ENCODE measurements at regions not wholly inside any gene's neighbourhood (a gene's known extent, or its start where the extent isn't known, plus 50 kb on each side); places are given as distances from the start of the nearest gene placed in this dataset.
A peak's percentile ranks its signal among the peaks of the same experiment; 100 is the strongest.

DNA sequence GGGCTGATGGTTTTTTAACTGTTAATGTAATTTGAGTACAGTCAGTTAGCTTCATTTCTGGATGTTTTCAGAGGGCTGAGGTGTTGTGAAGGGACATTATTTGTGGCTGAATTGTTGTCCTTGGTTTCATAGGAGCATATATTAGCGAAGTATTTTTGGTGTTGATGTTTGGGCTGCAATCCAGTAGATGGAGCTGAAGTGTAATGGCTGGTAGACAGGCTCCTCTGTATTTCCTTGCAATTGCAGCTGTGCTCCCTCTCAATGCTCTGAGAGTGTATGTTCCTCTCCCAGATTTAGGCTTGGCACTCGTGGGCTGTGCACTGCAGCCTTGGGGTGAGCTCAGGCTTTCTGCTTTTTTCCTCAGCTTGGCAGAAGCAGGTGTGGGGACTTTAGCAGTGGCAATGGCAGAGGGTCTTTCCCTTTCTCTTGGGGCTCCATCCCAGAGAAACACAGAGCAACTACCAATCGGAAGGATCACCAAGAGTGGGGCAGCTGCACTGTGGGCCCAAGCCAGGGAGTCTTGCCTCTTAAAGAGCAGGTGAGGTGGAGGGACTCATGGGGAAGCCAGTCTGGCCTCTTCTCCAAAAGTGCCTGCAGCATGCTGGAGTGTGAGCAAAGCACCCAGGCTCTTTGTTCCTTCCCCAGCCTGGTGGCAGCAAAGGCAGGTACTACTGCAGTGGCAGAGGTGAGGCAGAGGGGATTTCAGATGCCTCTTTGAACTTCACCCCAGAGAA, 544.4 kb downstream of the SH2D4B start:
- TF ChIP-seq, protein P1, sequence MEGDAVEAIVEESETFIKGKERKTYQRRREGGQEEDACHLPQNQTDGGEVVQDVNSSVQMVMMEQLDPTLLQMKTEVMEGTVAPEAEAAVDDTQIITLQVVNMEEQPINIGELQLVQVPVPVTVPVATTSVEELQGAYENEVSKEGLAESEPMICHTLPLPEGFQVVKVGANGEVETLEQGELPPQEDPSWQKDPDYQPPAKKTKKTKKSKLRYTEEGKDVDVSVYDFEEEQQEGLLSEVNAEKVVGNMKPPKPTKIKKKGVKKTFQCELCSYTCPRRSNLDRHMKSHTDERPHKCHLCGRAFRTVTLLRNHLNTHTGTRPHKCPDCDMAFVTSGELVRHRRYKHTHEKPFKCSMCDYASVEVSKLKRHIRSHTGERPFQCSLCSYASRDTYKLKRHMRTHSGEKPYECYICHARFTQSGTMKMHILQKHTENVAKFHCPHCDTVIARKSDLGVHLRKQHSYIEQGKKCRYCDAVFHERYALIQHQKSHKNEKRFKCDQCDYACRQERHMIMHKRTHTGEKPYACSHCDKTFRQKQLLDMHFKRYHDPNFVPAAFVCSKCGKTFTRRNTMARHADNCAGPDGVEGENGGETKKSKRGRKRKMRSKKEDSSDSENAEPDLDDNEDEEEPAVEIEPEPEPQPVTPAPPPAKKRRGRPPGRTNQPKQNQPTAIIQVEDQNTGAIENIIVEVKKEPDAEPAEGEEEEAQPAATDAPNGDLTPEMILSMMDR (IDR thresholded peaks at IDR 0.05; ENCODE audit: unreplicated experiment): peak; percentile 29
- no peaks in the 10 kb centered on the region for H3K36me3 Mint-ChIP-seq (ENCODE audit: insufficient read depth, unreplicated experiment)
- intact Hi-C loops (cut with micrococcal nuclease; ENCODE audit: unreplicated experiment): loop anchor here (1.0 kb wide), 1 partner anchor 738 kb away; no protein-coding TSS in a partner anchor
- H3K27me3 Mint-ChIP-seq (ENCODE audit: unreplicated experiment): no peaks in the 10 kb centered on the region
- no peak overlapping the region for H3K4me3 Mint-ChIP-seq (ENCODE audit: low read depth, unreplicated experiment)
- H3K9me3 Mint-ChIP-seq (ENCODE audit: low read depth, unreplicated experiment): peaks cover 9% of the 10 kb centered on the region
- BruUV-seq (replicated peaks): no TSS peak
- H3K4me1 Mint-ChIP-seq (ENCODE audit: low read depth, unreplicated experiment): peaks cover 22% of the 10 kb centered on the region
- H3K27ac Mint-ChIP-seq (ENCODE audit: unreplicated experiment): no peak overlapping the region
- CTCF ChIA-PET: interaction anchor here (1.7 kb wide), 1 partner anchor 98 kb away, joined by 7 read pairs; no protein-coding TSS in a partner anchor
- DNase-seq: no peak

DNA sequence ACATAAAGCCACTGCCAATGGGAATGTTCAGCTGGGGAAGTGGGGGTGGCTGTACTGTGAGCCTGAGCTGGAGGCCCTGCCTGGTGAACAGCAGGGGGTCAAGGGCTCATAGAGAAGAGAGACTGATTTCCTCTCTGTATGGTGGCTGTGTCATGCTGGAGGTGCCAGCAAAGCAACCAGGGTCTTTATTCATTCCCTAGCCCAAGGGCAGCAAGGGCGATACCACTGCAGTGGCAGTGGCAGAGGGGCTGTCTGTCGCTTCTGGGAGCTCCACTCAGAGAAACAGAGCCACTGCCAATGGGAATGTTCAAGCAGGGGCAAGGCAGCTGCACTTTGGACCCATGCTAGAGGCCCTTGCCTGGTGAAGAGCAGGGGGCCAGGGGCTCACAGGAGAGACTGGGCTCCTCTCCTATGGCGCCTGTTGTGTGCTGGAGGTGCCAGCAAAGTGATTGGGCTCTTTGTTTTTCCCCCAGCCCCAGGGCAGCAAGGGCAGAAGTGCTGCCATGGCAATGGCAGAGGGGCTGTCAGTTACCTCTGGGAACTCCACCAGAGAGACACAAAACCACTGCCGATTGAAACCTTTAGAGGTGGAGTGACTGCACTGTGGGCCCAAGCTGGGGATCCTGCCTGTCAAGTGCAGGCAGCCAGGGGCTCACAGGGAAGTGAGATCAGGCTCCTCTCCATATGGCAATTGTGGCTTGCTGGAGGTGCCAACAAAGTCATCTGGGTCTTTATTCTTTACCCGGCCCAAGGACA, 545.1 kb downstream of the SH2D4B start:
- H3K4me3 Mint-ChIP-seq (ENCODE audit: low read depth, unreplicated experiment): no peak overlapping the region
- H3K27ac Mint-ChIP-seq (ENCODE audit: unreplicated experiment): no peak overlapping the region
- peaks cover 9% of the 10 kb centered on the region for H3K9me3 Mint-ChIP-seq (ENCODE audit: low read depth, unreplicated experiment)
- CTCF ChIA-PET: interaction anchor here (1.7 kb wide), 1 partner anchor 97 kb away, joined by 7 read pairs; no protein-coding TSS in a partner anchor
- no peaks in the 10 kb centered on the region for H3K36me3 Mint-ChIP-seq (ENCODE audit: insufficient read depth, unreplicated experiment)
- BruUV-seq (replicated peaks): no TSS peak
- TF ChIP-seq, protein P1 (IDR thresholded peaks at IDR 0.05; ENCODE audit: unreplicated experiment): no peak
- H3K27me3 Mint-ChIP-seq (ENCODE audit: unreplicated experiment): no peaks in the 10 kb centered on the region
- peaks cover 22% of the 10 kb centered on the region for H3K4me1 Mint-ChIP-seq (ENCODE audit: low read depth, unreplicated experiment)
- no peak for DNase-seq
- intact Hi-C loops (cut with micrococcal nuclease; ENCODE audit: unreplicated experiment): loop anchor here (1.0 kb wide), 1 partner anchor 738 kb away; no protein-coding TSS in a partner anchor

DNA sequence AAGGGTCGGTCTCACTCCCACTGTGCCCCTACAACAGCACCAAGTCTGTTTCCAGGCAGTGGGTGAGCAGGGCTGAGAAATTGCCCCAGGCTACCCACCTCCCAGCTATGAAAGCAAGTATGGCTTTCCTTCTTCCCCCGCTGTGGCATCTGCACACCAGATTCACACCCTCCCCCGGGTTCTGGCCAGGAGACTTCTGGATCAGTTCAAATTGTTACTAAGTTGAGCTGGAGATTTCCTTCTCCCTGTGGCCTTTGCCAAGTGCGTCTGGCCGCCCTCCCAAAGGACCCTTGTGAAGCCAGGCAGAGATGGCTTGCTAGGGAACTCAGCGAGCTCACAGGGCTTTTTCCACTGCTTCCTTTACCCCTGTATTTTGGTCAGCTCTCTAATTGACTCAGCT, 555.4 kb downstream of the SH2D4B start:
- H3K36me3 Mint-ChIP-seq (ENCODE audit: insufficient read depth, unreplicated experiment): no peaks in the 10 kb centered on the region
- peaks cover 9% of the 10 kb centered on the region for H3K9me3 Mint-ChIP-seq (ENCODE audit: low read depth, unreplicated experiment)
- DNase-seq: no peak
- H3K27ac Mint-ChIP-seq (ENCODE audit: unreplicated experiment): no peak overlapping the region
- no peak overlapping the region for H3K4me3 Mint-ChIP-seq (ENCODE audit: low read depth, unreplicated experiment)
- no TSS peak for BruUV-seq (replicated peaks)
- CTCF ChIA-PET: interaction anchor here (1.4 kb wide), 1 partner anchor 24 kb away, joined by 4 read pairs; no protein-coding TSS in a partner anchor
- TF ChIP-seq, protein P1 (IDR thresholded peaks at IDR 0.05; ENCODE audit: unreplicated experiment): no peak
- H3K27me3 Mint-ChIP-seq (ENCODE audit: unreplicated experiment): no peaks in the 10 kb centered on the region
- no peaks in the 10 kb centered on the region for H3K4me1 Mint-ChIP-seq (ENCODE audit: low read depth, unreplicated experiment)
- intact Hi-C loops (cut with micrococcal nuclease; ENCODE audit: unreplicated experiment): no loop called here

DNA sequence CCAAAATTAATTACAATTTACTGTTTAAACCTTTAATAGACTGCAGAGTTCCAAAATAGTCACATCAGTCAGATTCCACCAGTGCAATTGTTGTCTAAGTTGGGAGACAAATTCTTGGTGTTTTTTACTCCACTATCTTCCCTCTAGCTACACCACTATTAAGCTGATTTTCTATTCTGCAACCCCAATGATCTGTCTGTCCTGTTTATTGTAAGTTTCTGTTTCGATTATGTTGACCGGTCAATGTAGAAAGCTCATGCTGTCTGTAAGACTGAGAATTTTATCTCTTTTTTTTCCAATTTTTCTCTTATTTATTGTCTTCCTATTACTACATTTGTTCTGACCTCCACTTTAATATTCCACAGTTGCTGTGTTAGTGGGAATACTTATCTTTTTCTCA, 557.5 kb downstream of the SH2D4B start:
- Mint-ChIP-seq H3K4me3 (ENCODE audit: low read depth, unreplicated experiment) (no peak overlapping the region), H3K36me3 (ENCODE audit: insufficient read depth, unreplicated experiment) (no peaks in the 10 kb centered on the region), H3K4me1 (ENCODE audit: low read depth, unreplicated experiment) (no peaks in the 10 kb centered on the region), H3K27me3 (ENCODE audit: unreplicated experiment) (no peaks in the 10 kb centered on the region), H3K9me3 (ENCODE audit: low read depth, unreplicated experiment) (peaks cover 3% of the 10 kb centered on the region), H3K27ac (ENCODE audit: unreplicated experiment) (no peak overlapping the region)
- intact Hi-C loops (cut with micrococcal nuclease; ENCODE audit: unreplicated experiment): no loop called here
- CTCF ChIA-PET: no interaction called here
- no peak for DNase-seq
- no TSS peak for BruUV-seq (replicated peaks)
- TF ChIP-seq, protein P1 (IDR thresholded peaks at IDR 0.05; ENCODE audit: unreplicated experiment): no peak
